ENCODE measurements at regions not wholly inside any gene's neighbourhood (a gene's known extent, or its start where the extent isn't known, plus 50 kb on each side); places are given as distances from the start of the nearest gene placed in this dataset.

DNA sequence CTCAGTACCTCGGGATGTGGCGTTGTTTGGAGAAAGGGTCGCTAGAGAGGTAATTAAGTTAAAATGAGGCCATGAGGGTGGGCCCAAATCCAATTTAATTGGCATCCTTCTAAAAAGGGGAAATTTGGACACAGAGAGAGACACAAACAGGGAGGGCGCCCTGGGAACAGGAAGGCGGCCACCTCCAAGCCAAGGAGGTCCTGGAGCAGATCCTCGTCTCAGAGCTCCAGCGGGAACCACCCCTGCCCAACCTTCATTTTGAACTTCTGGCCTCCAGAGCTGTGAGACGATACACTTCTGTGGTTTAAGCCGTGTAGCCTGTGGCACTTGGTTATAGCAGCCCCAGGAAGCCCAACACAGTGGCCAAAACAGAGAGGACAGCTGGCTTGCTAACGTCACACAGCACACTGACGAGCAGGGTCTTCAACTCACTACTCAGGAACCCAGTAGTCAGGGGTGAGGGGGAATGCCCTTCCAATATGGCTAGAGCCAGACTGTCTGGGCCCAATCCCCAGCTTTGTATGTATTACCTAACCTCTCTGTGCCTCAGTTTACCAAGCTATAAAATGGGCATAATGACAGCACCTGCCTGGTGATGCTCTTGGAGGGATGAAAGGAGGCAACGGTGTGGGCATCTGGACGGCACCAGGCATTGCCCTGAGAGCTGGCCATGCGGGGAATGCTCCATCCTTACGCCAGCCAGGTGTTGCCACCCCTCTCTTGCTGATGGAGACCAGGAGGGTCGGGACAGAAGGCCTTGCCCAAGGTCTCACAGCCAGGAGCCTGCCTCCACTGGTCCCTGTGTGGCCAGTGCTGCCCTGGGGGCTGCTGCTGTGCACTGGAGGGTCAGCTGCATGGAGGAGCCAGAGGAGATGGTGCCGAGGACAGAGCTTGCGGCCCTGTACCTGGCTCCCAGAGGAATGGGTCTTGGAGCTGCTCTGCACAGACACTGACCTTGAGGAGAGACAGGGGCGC lies 53.3 kb upstream of the LINC01488 start:
- CTCF ChIA-PET: no interaction called here
- Histone ChIP-seq H3K4me2 (ENCODE audit: low read length) (no peak overlapping the region), H4K20me1 (ENCODE audit: insufficient read depth) (no peaks in the 10 kb centered on the region), H3K79me2 (ENCODE audit: insufficient read depth, low read length) (no peaks in the 10 kb centered on the region), H3K36me3 (ENCODE audit: control insufficient read depth in 1 of 2, insufficient read depth in 2 of 2, low read length in 2 of 2) (no peaks in the 10 kb centered on the region), H3K27ac (ENCODE audit: low read depth, low read length) (no peak overlapping the region), H3K4me1 (ENCODE audit: control insufficient read depth in 1 of 2, insufficient read depth in 2 of 2, low read length in 2 of 2) (peaks cover 0 to 16% of the 10 kb centered on the region in 2 experiments; a peak in 2 of 4 replicates), H3K27me3 (ENCODE audit: insufficient read depth, low read length) (no peaks in the 10 kb centered on the region), H2AFZ (ENCODE audit: low read depth, low read length, poor library complexity, severe bottlenecking) (no peak overlapping the region), H3K4me3 (replicated peaks in 1 of 2; ENCODE audit: low read depth in 1 of 2, low read length in 2 of 2) (no peak overlapping the region), H3K9me3 (ENCODE audit: control insufficient read depth in 1 of 2, insufficient read depth in 1 of 2, low read depth in 1 of 2, low read length in 2 of 2) (peaks cover 0 to 7% of the 10 kb centered on the region in 2 experiments; a peak in 1 of 4 replicates), H3K9me2 (ENCODE audit: insufficient read depth) (no peaks in the 10 kb centered on the region), H3K9ac (ENCODE audit: low read length) (no peak overlapping the region)
- POLR2A ChIA-PET: no interaction called here
- TF ChIP-seq FOSL1 (IDR thresholded peaks at IDR 0.05; ENCODE audit: low read depth) (no peak), JUND (IDR thresholded peaks at IDR 0.05) (no peak), ZFX (IDR thresholded peaks at IDR 0.05) (no peak), CBX3 (IDR thresholded peaks at IDR 0.05; ENCODE audit: low read depth) (no peak), EGR1 (IDR thresholded peaks at IDR 0.05; ENCODE audit: low read depth) (no peak), POLR2AphosphoS5 (IDR thresholded peaks at IDR 0.05; ENCODE audit: low read depth, low read length) (no peak), EZH2 (IDR thresholded peaks at IDR 0.05) (no peak), SIN3A (IDR thresholded peaks at IDR 0.05; ENCODE audit: low read depth) (no peak), YY1 (IDR thresholded peaks at IDR 0.05; ENCODE audit: extremely low read depth, insufficient replicate concordance, low read depth, low read length) (no peak), SP1 (IDR thresholded peaks at IDR 0.05; ENCODE audit: low read depth) (no peak)
- TF ChIP-seq, protein P1, sequence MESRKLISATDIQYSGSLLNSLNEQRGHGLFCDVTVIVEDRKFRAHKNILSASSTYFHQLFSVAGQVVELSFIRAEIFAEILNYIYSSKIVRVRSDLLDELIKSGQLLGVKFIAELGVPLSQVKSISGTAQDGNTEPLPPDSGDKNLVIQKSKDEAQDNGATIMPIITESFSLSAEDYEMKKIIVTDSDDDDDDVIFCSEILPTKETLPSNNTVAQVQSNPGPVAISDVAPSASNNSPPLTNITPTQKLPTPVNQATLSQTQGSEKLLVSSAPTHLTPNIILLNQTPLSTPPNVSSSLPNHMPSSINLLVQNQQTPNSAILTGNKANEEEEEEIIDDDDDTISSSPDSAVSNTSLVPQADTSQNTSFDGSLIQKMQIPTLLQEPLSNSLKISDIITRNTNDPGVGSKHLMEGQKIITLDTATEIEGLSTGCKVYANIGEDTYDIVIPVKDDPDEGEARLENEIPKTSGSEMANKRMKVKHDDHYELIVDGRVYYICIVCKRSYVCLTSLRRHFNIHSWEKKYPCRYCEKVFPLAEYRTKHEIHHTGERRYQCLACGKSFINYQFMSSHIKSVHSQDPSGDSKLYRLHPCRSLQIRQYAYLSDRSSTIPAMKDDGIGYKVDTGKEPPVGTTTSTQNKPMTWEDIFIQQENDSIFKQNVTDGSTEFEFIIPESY (IDR thresholded peaks at IDR 0.05; ENCODE audit: extremely low read depth, insufficient replicate concordance, low read length): no peak
- RAD21 ChIA-PET (ENCODE audit: low non-redundant PET in 1 of 2, low total read pairs in 2 of 2, uncharacterized antibody in 2 of 2, unreplicated experiment in 2 of 2): no interaction called here
- DNase-seq (ENCODE audit: low read depth, low spot score): no peak
- ATAC-seq: no peak
- intact Hi-C loops (cut with micrococcal nuclease): no loop called here
- no TSS peak for BruUV-seq (replicated peaks)
